Choroid plexus epithelial cell (primary cell): ENCODE measurements at regions not wholly inside any gene's neighbourhood (a gene's known extent, or its start where the extent isn't known, plus 50 kb on each side); places are given as distances from the start of the nearest gene placed in this dataset.

ENCODE experiments used
- DNase-seq: peaks from one replicate; pipeline ENCODE4 v3.0.0-alpha.2; 2010; ENCODE audit warnings: low read depth
- H3K4me3 ChIP-seq: 2 replicates; pipeline ENCODE4 v1.5.1; 2011; ENCODE audit warnings: low read depth, mild to moderate bottlenecking, control low read depth, low read length, moderate library complexity
- CTCF ChIP-seq: conservative IDR thresholded peaks from 2 replicates; pipeline ENCODE4 v1.5.1; 2011; ENCODE audit warnings: low read depth, mild to moderate bottlenecking, control low read depth, inconsistent platforms, low read length, moderate library complexity

GRCh38 chr2:107218208-107218607, 332.2 kb upstream of the ST6GAL2 start:
- no peak for DNase-seq
- TF ChIP-seq CTCF = no peak
- no peak overlapping the region for H3K4me3 ChIP-seq

DNA sequence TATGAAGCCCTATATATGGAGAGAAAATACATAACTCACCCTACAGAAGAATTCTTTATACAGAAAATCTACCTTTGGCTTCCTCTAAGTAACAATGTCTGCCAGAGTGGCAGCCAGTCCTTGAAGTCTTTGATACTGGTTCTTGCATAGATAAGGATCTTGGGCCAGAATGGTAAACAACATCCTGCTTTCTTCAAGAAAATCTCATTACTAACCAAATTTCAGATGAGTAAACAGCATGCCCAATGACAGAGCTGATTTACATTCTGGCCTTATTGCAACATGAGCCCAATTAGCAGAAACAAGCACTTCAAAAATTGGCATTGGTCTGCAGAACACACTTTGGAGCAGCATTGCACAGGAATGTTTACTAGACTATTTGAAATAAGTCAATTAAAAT, 336.5 kb upstream of the ST6GAL2 start:
- no peak overlapping the region for H3K4me3 ChIP-seq
- TF ChIP-seq CTCF = no peak
- DNase-seq = no peak

GRCh38 chr2:107235491-107236254, 349.7 kb upstream of the ST6GAL2 start:
- H3K4me3 ChIP-seq = no peak overlapping the region
- TF ChIP-seq CTCF = no peak
- no peak for DNase-seq

- no peak for DNase-seq
- no peak for TF ChIP-seq CTCF
- H3K4me3 ChIP-seq = no peak overlapping the region
Observed at GRCh38 chr2:107242811-107243210, 356.8 kb upstream of the ST6GAL2 start.

GRCh38 chr2:107248932-107249331, 363.0 kb upstream of the ST6GAL2 start:
- no peak overlapping the region for H3K4me3 ChIP-seq
- no peak for DNase-seq
- TF ChIP-seq CTCF = no peak

- DNase-seq = no peak
- no peak overlapping the region for H3K4me3 ChIP-seq
- TF ChIP-seq CTCF = no peak
Observed at GRCh38 chr2:107255744-107256143, 369.8 kb upstream of the ST6GAL2 start.
